ENCODE measurements at regions not wholly inside any gene's neighbourhood (a gene's known extent, or its start where the extent isn't known, plus 50 kb on each side); places are given as distances from the start of the nearest gene placed in this dataset.

- no peak for DNase-seq (ENCODE audit: low spot score)
These were observed 171.8 kb upstream of the PITX1 start for GRCh38 chr5:135205632-135206349.

GRCh38 chr5:135204151-135204600 is 170.1 kb upstream of the PITX1 start:
- peak; percentile 48 for DNase-seq (ENCODE audit: low spot score)

- peak; percentile 82 for DNase-seq (ENCODE audit: low spot score)
These were observed 169.6 kb upstream of the PITX1 start for GRCh38 chr5:135203593-135204036.

GRCh38 chr5:135203019-135203418 is 169.0 kb upstream of the PITX1 start:
- no peak for DNase-seq (ENCODE audit: low spot score)

- no peak for DNase-seq (ENCODE audit: low spot score)
These were observed 165.9 kb upstream of the PITX1 start for GRCh38 chr5:135199919-135200318.

GRCh38 chr5:135196483-135196882 is 162.5 kb upstream of the PITX1 start:
- no peak for DNase-seq (ENCODE audit: low spot score)

GRCh38 chr5:135195270-135195608 is 161.2 kb upstream of the PITX1 start:
- no peak for DNase-seq (ENCODE audit: low spot score)

- no peak for DNase-seq (ENCODE audit: low spot score)
These were observed 160.7 kb upstream of the PITX1 start for GRCh38 chr5:135194573-135195269.

GRCh38 chr5:135194126-135194488 is 160.1 kb upstream of the PITX1 start:
- DNase-seq (ENCODE audit: low spot score), result no peak

GRCh38 chr5:135193213-135194125 is 159.4 kb upstream of the PITX1 start:
- DNase-seq (ENCODE audit: low spot score), result no peak

- DNase-seq (ENCODE audit: low spot score), result no peak
These were observed 158.3 kb upstream of the PITX1 start for GRCh38 chr5:135192351-135192750.

- peak; percentile 82 for DNase-seq (ENCODE audit: low spot score)
These were observed 157.2 kb upstream of the PITX1 start for GRCh38 chr5:135191084-135191826.

GRCh38 chr5:135190416-135191083 is 156.5 kb upstream of the PITX1 start:
- DNase-seq (ENCODE audit: low spot score), result no peak

- DNase-seq (ENCODE audit: low spot score), result no peak
These were observed 155.0 kb upstream of the PITX1 start for GRCh38 chr5:135189024-135189423.

- DNase-seq (ENCODE audit: low spot score), result no peak
These were observed 154.3 kb upstream of the PITX1 start for GRCh38 chr5:135188233-135188914.

- peak; percentile 47 for DNase-seq (ENCODE audit: low spot score)
These were observed 152.9 kb upstream of the PITX1 start for GRCh38 chr5:135186662-135187522.

- DNase-seq (ENCODE audit: low spot score), result no peak
These were observed 151.5 kb upstream of the PITX1 start for GRCh38 chr5:135185481-135186065.

- no peak for DNase-seq (ENCODE audit: low spot score)
These were observed 150.6 kb upstream of the PITX1 start for GRCh38 chr5:135184646-135185045.

- DNase-seq (ENCODE audit: low spot score), result no peak
These were observed 149.4 kb upstream of the PITX1 start for GRCh38 chr5:135183464-135183863.

All from HT-29 (cell line).